ENCODE measurements at regions not wholly inside any gene's neighbourhood (a gene's known extent, or its start where the extent isn't known, plus 50 kb on each side); places are given as distances from the start of the nearest gene placed in this dataset.
"Not testable (repeated sequence)": the region's sequence is repeated elsewhere in the genome, so short reads cannot be mapped to it uniquely, and the experiment has no call there.

DNA sequence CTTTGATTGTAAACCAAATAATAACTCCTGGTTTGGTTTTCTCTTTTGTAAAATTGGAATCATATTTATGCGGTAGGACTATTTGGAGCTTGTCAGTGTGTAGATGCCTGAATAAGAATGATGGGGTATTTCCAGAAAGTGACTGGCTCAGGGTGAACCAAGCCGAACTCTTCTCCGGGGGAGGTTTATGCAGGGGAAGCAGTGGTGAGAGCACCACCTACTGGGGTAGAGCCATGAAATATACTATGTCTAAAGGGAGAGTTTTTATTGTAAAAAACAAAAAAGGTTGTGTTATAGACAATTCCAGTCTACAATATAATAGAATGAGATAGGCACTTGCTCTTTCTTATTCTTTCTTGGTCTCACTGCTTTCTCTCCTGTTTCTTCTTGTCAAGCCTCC lies 222.9 kb upstream of the SLC16A7 start:
- DNase-seq (ENCODE audit: extremely low spot score, insufficient read length, low read depth) (no peak), FAIRE-seq (no peak)

DNA sequence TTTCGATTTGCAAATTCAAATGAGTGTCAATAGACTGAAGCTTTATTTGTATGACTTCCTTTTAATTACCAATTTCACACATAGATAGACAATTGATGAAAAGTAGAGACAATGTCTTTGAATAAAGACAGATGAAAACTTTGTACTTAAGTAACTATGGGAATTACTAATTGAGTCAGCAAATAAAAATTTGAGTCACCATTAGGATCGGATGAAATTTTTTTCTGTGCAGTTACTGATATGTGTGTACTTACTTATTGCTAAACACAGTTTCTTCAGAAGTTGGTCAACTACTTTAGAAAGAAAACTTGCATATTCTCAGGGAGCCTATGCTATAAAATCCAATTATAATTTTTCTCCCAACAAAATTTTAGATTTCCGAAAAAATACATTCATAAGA lies 224.9 kb upstream of the SLC16A7 start:
- FAIRE-seq, result no peak

DNA sequence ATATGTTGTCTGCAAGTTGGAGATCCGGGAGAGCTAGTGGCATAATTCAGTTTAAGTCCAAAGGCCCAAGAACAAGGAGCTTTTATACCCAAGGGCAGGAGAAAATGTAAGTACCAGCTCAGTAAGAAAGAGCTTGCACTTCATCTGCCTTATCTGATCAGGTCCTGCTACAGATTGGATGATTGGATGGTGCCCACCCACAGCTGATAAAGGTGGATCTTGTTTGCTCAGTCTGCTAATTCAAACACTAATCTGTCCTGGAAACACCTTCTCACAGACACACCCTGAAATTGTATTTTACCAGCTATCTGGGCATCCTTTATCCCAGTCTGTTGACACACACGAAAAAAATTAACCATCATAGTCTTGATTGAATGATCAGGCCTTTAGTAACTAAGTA lies 230.7 kb upstream of the SLC16A7 start:
- DNase-seq (ENCODE audit: extremely low spot score, insufficient read length, low read depth) (no peak), FAIRE-seq (no peak)

More for the DNA sequence above, 224.9 kb upstream of the SLC16A7 start:
- DNase-seq (ENCODE audit: extremely low spot score, insufficient read length, low read depth), result no peak

DNA sequence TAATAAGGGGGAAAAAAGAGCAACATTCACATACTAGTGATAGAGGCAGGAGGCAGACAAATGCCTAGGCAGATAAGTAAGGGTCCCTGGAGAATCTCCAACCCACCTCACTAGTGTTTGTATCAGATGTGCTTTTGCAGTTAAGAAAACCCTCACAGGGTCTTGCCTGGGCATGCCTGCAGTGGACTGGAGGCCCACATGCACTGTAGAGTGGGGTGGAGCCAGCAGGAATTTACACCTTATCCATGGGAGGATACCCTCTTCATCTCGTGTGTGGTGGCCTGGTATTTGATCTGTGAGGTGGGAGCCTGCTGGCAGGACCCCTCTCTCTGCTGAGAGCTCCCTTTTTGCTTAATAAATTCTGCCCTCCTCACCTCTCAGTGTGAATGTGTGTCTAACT lies 238.0 kb upstream of the SLC16A7 start:
- DNase-seq (ENCODE audit: extremely low spot score, insufficient read length, low read depth) (no peak), FAIRE-seq (no peak)

DNA sequence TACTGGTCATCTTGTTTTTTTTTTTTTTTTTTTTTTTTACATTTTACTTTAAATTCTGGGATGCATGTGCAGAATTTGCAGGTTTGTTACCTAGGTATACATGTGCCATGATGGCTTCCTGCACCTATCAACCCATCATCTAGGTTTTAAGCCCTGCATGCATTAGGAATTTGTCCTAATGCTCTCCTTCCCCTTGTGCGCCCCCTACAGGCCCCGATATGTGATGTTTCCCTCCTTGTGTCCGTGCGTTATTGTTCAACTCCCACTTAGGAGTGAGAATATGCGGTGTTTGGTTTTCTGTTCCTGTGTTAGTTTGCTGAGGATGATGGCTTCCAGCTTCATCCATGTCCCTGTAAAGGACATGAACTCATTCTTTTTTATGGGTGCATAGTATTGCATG lies 249.6 kb upstream of the SLC16A7 start:
- not testable (repeated sequence) for FAIRE-seq; DNase-seq (ENCODE audit: extremely low spot score, insufficient read length, low read depth)

DNA sequence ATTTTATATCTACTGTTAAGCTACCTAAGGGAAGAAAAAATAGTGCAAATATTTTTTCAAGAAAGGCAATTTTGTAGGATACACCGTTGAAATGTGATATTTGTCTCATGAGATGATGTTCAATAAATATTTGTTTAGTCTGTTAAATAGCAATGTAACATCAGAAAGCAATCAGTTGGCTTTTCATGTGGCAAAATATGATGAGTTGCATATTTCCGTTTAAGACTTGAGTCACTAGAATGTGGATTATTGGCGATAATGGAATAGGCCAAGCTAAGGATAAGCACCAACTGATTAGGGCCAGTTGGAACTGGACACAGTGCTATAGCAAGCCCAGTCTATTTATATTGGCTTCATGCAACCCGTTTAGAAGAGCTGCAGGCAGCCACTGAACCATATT lies 250.4 kb upstream of the SLC16A7 start:
- FAIRE-seq, result no peak
- no peak for DNase-seq (ENCODE audit: extremely low spot score, insufficient read length, low read depth)

DNA sequence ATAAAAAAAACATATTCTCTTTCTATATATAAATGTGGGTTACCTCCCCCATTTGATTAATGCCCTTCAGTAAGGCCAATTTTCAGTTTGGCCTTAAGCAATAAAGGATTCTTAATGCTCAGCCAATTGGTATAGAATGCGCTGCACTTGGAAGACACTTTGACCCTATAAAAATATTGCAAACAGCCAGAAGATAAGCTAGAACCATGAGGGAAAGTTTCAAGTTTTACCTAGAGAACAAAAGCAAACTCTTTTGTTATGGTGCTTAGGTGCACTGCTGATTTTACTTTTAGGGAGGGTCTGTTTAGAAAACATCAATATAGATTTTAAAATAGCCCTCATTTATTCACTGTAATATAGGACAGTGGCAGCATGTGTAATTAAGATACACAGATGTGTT lies 251.6 kb upstream of the SLC16A7 start:
- no peak for DNase-seq (ENCODE audit: extremely low spot score, insufficient read length, low read depth)
- FAIRE-seq, result no peak

DNA sequence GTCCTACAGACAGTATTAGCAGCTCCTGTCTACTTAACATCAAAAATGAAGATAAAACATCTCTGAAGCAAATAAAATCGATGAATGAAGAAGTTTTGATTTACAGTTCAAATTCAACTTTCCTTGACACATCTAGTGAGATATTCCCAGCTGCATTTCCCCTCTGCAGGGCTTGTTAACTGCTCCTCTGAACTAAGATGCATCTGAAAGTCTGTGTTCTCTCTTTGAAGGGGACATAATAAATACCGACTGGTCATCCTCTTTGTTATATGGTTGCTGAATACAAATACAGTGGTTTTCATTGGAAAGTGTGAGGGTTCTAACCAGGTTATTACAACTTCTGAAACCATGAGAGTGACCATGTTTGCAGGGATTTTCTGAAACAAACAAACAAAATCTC lies 266.4 kb upstream of the SLC16A7 start:
- no peak for DNase-seq (ENCODE audit: extremely low spot score, insufficient read length, low read depth)
- no peak for FAIRE-seq

DNA sequence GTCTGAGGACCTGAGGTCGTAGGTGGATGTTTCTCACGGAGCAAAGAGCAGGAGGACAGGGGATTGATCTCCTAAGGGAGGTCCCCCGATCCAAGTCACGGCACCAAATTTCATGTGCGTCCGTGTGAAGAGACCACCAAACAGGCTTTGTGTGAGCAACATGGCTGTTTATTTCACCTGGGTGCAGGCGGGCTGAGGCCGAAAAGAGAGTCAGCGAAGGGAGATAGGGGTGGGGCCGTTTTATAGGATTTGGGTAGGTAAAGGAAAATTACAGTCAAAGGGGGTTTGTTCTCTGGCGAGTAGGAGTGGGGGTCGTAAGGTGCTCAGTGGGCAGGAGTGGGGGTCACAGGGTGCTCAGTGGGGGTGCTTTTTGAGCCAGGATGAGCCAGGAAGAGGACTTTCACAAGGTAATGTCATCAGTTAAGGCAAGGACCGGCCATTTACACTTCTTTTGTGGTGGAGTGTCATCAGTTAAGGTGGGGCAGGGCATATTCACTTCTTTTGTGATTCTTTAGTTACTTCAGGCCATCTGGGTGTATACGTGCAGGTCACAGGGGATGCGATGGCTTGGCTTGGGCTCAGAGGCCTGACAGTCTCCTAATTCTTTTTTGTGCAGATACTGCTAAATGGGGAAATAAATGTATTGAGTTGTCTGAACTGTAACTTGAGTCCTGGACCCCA lies 267.3 kb upstream of the SLC16A7 start:
- not testable (repeated sequence) for FAIRE-seq; DNase-seq (ENCODE audit: extremely low spot score, insufficient read length, low read depth)

DNA sequence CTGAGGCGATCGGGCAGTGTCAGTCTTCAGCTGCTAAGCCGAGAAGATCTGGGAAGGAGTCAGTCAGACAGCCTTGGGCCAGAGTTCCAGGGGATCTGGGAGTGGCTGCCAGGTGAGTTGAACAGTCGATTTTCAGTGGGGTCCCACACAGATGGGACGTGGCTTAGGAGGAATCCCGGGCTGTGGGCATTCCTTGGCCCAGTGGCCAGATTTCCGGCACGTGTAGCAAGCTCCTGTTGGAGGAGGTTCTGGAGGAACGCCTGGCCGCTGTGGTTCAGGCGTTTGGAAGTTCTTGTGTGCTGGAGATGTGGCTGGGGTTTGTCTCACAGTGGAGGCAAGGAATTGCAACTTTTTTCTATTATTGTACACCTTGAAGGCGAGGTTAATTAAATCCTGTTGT lies 269.4 kb upstream of the SLC16A7 start:
- FAIRE-seq; DNase-seq (ENCODE audit: extremely low spot score, insufficient read length, low read depth): not testable (repeated sequence)

DNA sequence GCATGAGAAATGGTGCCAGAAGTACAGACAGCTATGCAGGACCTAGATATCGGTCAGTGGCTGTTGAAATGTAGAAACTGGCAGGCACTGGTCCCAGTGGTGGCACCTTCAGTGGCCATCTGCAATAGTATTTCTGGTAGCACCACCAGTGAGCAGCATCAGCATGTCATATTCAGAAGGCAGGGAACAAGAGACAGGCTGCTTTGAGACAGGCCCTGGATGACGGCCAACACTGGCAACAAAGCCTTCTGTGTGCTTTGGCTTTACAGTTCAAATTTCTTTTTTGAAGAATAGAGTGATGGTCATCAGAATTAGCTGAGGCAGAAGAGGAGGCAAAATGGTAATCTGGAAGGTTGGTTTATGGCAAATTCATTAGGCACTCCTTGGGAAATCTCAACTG lies 273.4 kb upstream of the SLC16A7 start:
- FAIRE-seq (no peak), DNase-seq (ENCODE audit: extremely low spot score, insufficient read length, low read depth) (no peak)

DNA sequence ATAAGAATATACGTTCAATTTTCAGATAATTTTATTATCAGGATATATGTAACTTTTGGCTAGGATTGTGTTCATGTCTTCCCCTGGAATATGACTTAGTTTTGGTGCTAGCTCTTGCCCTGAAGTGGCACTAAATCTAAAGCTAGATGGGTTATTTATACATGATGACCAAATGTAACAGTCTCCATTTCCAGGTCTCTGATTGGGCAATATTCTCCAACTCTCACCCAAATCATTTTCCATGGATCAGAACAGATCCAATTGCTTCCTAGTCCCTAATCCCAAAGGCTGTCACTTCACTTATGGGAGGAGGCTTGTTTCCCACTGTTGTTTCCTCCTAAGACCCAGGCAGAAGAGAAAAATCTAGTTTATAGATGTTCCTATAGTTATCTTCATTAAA lies 274.6 kb upstream of the SLC16A7 start:
- no peak for DNase-seq (ENCODE audit: extremely low spot score, insufficient read length, low read depth)
- no peak for FAIRE-seq

DNA sequence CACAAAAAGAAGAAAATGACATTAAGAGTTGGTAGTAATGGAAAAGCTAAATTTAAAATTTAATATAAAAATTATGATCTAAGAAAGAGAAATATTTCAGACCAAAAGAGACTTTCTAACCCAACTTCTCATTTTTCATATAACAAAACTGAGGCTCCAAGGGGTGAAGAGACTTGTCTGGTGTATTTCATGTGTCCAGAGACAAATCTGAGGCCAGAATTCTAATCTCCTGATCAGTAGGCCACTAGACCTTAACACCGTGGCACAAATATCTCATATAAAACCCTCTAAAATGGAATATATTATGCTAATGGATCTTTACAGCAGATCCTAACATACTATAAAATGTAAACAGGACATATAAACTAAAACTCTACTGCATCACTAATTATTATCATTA lies 275.7 kb upstream of the SLC16A7 start:
- FAIRE-seq (no peak), DNase-seq (ENCODE audit: extremely low spot score, insufficient read length, low read depth) (no peak)

DNA sequence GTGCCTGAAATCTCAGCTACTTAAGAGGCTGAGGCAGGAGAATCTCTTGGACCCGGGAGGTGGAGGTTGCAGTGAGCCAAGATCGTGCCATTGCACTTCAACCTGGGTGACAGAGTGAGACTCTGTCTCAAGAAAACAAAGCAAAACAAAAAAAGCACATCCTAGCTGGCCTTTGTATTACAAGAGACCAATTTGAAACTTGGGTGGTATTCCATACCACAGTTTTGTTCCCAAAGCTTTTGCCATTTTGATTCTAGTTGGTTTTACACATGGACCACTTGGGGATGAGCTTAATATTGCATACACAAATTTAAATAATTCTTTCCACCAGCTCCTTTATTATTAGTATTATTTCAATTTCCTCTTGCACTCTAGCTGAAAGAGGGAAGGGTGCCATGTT lies 276.9 kb upstream of the SLC16A7 start:
- DNase-seq (ENCODE audit: extremely low spot score, insufficient read length, low read depth) (no peak), FAIRE-seq (no peak)

DNA sequence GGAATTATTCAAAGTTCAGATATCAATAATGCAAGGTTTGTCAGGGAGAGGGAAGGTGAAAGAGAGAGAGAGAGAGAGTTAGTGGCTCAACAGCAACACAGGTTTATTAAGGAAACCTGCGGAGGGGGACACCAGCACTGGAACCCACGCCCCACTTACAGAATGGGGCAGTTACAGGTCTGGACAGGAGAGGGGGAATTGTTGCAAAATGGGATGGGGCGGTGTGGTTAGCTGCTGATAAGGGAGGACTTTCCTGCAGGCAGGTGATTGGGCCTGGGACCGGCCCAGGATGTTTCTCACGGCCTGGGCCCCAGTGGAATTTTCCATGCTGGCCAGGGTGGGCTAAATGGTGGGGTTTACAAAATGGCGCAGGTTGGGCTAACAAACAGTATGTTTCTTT lies 278.2 kb upstream of the SLC16A7 start:
- no peak for DNase-seq (ENCODE audit: extremely low spot score, insufficient read length, low read depth)
- no peak for FAIRE-seq

DNA sequence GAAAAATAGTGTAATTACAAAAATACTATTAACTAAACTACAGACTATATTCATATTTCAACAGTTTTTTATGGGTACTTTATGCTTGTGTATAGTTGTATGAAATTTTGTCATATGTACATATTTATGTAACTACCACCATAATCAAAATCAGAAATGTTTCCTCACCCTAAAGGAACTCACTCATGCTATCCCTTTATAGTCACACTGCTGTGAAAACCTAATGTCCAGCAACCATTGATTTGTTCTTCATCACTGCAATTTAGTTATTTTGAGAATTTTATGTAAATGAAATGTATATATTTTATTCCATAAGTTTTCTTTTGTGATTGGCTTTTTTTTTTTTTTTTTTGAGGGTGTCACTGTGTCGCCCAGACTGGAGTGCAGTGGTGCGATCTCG lies 278.9 kb upstream of the SLC16A7 start:
- DNase-seq (ENCODE audit: extremely low spot score, insufficient read length, low read depth) (no peak), FAIRE-seq (no peak)

DNA sequence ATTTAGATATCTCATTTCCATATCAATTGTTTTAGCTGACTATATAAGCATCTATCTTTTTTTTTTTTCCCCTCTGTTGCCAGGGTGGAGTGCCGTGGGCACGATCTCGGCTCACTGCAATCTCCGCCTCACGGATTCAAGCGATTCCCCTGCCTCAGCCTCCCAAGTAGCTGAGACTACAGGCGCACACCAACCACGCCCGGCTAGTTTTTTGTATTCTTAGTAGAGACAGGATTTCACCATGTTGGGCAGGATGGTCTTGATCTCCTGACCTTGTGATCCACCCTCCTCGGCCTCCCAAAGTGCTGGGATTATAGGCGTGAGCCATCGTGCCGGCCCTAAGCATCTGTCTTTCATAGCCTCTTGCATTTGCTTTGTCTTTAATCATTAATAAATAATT lies 279.5 kb upstream of the SLC16A7 start:
- FAIRE-seq, result not testable (repeated sequence)

DNA sequence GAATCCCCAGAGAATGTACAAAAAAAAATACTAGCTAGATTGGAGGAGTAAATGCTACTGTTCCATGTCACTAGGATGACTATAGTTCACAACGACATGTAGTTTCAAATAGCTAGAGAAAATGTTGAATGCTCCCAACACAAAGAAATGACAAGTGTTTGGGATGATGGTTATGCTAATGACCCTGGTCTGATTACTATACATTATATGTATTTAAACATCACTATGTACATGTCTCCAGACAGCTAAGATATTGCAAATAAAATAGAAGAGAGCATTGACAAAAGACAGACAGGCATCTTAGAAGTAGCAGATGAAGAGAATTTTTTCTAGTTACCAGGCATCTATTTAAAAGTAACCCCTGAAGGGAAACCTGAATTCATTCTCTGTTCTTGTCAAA lies 281.6 kb upstream of the SLC16A7 start:
- DNase-seq (ENCODE audit: extremely low spot score, insufficient read length, low read depth) (no peak), FAIRE-seq (no peak)

More for the DNA sequence above, 279.5 kb upstream of the SLC16A7 start:
- DNase-seq (ENCODE audit: extremely low spot score, insufficient read length, low read depth), result not testable (repeated sequence)

DNA sequence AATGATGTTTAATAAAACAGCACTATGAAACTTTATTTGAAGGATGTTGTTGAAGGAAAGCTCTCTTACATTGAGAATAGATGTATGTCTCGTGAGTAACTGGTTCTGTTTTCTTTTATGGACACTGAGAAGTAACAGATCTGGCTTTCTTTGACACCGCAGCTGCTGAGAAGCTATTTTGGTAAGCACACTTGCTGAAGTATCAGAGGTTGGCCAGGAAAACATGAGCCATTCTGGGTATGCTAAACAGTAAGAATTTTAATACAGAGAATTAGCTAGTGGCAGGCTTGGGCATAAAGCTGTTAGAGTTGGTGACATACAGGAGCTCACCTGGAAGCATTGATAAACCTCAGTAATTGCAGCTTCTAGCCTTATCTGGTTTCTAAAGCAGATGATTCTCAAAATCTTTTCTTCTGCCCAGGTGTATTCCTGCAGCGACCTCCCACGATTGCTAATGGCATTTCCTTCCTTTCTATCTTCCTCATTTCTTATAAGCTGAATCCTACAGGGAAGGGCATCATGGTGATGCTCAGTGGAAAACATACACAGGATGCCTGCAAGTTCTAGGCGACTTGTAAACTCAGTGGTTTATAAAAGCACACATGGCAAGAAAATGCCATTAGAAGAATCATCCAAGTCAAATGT lies 291.6 kb upstream of the SLC16A7 start:
- FAIRE-seq (no peak), DNase-seq (ENCODE audit: extremely low spot score, insufficient read length, low read depth) (no peak)

DNA sequence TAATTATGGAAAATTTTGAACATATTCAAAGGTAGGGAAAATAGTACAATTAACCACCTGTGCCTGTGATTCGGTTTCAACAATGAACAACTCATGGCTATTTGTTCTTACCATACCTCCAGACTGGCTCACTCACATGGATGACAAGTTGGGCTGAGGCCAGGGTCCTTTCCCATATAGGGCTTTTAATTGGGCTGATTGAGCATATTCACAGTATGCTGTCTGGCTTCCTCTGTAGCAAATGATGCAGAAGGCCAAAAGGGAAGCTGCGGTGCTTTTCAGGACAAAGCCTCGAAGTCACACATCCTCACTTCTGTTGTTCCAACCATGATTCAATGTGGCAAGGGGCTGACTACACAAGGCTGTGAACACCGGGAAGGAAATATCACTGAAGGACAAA lies 297.5 kb upstream of the SLC16A7 start:
- FAIRE-seq (no peak), DNase-seq (ENCODE audit: extremely low spot score, insufficient read length, low read depth) (no peak)

DNA sequence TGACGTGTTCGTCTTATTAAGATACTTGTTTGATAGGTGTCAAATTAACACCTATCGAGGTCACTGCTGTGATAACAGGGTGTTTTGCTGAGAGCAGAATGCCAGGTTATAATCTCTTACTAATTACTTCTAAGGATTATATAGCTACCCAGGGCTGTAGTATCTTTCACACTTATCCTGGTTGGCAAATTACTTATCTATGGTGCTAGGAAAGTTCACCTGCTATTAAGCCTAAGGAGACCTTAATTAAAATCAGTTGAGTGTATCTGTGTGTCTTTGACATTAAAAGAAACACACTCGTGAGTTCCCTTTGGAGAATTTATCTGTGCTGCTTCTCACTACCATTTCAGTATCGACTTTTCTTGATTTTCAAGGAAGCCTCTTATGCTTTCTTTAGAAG lies 301.6 kb upstream of the SLC16A7 start:
- FAIRE-seq, result no peak

DNA sequence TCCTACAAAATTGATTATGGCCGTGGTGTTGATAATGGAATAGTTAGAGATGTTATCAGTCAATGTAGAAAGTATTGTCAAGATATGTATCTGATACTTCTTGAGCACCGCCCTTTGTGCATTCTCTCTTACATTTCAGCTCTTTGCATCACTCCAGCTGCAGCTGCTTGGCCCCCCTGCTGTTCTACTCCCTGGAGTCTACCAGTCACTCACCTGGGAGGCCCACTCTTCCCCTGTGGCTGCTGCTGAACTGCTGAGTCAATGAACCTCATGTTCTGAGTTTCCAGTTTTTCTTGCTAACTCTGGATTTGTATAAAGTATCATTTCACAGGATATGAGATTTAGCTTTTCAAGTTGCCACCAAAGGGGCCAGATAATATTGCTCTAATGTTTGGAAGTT lies 312.8 kb upstream of the SLC16A7 start:
- DNase-seq (ENCODE audit: extremely low spot score, insufficient read length, low read depth) (no peak), FAIRE-seq (no peak)

More for the DNA sequence above, 301.6 kb upstream of the SLC16A7 start:
- no peak for DNase-seq (ENCODE audit: extremely low spot score, insufficient read length, low read depth)

Data from GM18507 (cell line).